ENCODE measurements at regions not wholly inside any gene's neighbourhood (a gene's known extent, or its start where the extent isn't known, plus 50 kb on each side); places are given as distances from the start of the nearest gene placed in this dataset.

GRCh38 chr10:56561336-56561735 is 200.3 kb upstream of the ZWINT start:
- Histone ChIP-seq H3K4me3 (no peak overlapping the region), H3K27me3 (no peaks in the 10 kb centered on the region), H3K9me3 (no peaks in the 10 kb centered on the region), H3K4me1 (no peaks in the 10 kb centered on the region), H3K27ac (no peak overlapping the region), H3K36me3 (no peaks in the 10 kb centered on the region)
- no peak for TF ChIP-seq CTCF (IDR thresholded peaks at IDR 0.05)
- intact Hi-C loops (cut with DNase I): no loop called here
- no peak for DNase-seq (ENCODE audit: low spot score in 2 of 2)

- no peak for DNase-seq (ENCODE audit: low spot score in 2 of 2)
- TF ChIP-seq CTCF (IDR thresholded peaks at IDR 0.05): no peak
- Histone ChIP-seq H3K27me3 (no peaks in the 10 kb centered on the region), H3K4me3 (no peak overlapping the region), H3K36me3 (no peaks in the 10 kb centered on the region), H3K4me1 (no peaks in the 10 kb centered on the region), H3K27ac (no peak overlapping the region), H3K9me3 (no peaks in the 10 kb centered on the region)
- intact Hi-C loops (cut with DNase I): no loop called here
These were observed 190.0 kb upstream of the ZWINT start for GRCh38 chr10:56551037-56551436.

- Histone ChIP-seq H3K27ac (no peak overlapping the region), H3K9me3 (no peaks in the 10 kb centered on the region), H3K4me1 (no peaks in the 10 kb centered on the region), H3K4me3 (no peak overlapping the region), H3K36me3 (no peaks in the 10 kb centered on the region), H3K27me3 (no peaks in the 10 kb centered on the region)
- DNase-seq (ENCODE audit: low spot score in 2 of 2): no peak
- intact Hi-C loops (cut with DNase I): no loop called here
- no peak for TF ChIP-seq CTCF (IDR thresholded peaks at IDR 0.05)
These were observed 186.1 kb upstream of the ZWINT start for GRCh38 chr10:56547163-56547562.

- no peaks in the 10 kb centered on the region for H3K36me3 ChIP-seq
- intact Hi-C loops (cut with DNase I): no loop called here
- H3K9me3 ChIP-seq: no peaks in the 10 kb centered on the region
- H3K4me3 ChIP-seq: no peak overlapping the region
- H3K27me3 ChIP-seq: no peaks in the 10 kb centered on the region
- H3K4me1 ChIP-seq: no peaks in the 10 kb centered on the region
- DNase-seq (ENCODE audit: low spot score in 2 of 2): no peak
- TF ChIP-seq CTCF (IDR thresholded peaks at IDR 0.05): no peak
- no peak overlapping the region for H3K27ac ChIP-seq
These were observed 176.9 kb upstream of the ZWINT start for GRCh38 chr10:56537984-56538383.

GRCh38 chr10:56522166-56522565 is 161.1 kb upstream of the ZWINT start:
- intact Hi-C loops (cut with DNase I): no loop called here
- TF ChIP-seq CTCF (IDR thresholded peaks at IDR 0.05): no peak
- Histone ChIP-seq H3K4me1 (no peaks in the 10 kb centered on the region), H3K36me3 (no peaks in the 10 kb centered on the region), H3K9me3 (no peaks in the 10 kb centered on the region), H3K27me3 (no peaks in the 10 kb centered on the region), H3K4me3 (no peak overlapping the region), H3K27ac (no peak overlapping the region)
- no peak for DNase-seq (ENCODE audit: low spot score in 2 of 2)

- no peak overlapping the region for H3K27ac ChIP-seq
These were observed 147.5 kb upstream of the ZWINT start for GRCh38 chr10:56508562-56508961.

More at GRCh38 chr10:56508562-56508961, 147.5 kb upstream of the ZWINT start:
- no peaks in the 10 kb centered on the region for H3K27me3 ChIP-seq
- no peaks in the 10 kb centered on the region for H3K9me3 ChIP-seq
- TF ChIP-seq CTCF (IDR thresholded peaks at IDR 0.05): no peak
- intact Hi-C loops (cut with DNase I): no loop called here
- no peaks in the 10 kb centered on the region for H3K36me3 ChIP-seq
- no peak overlapping the region for H3K4me3 ChIP-seq
- H3K4me1 ChIP-seq: no peaks in the 10 kb centered on the region
- DNase-seq (ENCODE audit: low spot score in 2 of 2): no peak
